ENCODE measurements at regions not wholly inside any gene's neighbourhood (a gene's known extent, or its start where the extent isn't known, plus 50 kb on each side); places are given as distances from the start of the nearest gene placed in this dataset.
A peak's percentile ranks its signal among the peaks of the same experiment; 100 is the strongest.

DNA sequence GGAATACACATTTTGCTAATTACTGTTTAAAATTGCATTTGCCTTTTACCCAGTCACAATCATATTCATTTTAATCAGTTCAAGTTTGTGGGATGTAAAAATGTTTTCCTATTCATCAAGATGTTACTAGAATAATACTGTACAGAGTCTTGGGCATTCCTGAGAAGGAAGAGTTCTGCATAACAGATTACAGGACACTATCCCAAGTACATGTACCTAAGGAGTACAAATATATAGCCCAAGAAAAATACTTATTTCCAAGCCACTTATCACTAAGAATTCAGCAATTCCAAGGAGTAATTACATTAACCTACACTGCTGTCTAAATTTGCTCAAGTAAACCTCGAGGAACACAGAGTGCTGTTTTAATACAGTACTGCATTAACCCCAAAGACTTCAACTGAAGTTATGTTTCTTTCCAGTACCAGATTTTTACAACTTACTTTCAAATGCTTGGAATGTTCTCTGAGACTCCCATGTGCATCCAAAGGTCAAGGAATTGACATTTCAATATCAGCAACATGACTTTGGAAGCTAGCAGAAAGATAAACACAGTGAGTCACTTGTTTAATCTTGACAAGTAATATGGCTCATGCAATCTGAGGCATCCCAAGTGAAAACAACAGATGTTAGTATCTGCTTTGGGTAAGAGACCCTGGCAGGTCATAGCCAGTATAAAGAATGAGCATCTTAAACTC lies 125.4 kb upstream of the BET1 start:
- H3K27ac ChIP-seq (ENCODE audit: low read depth in 2 of 2, low read length in 1 of 2) = peak overlapping the region; percentile 17 to 65; a peak in 2 of 4 replicates
- no peak overlapping the region for H3K4me3 ChIP-seq (ENCODE audit: low read depth in 2 of 2, low read length in 1 of 2)
- ChIA-PET CTCF (interaction anchor here (0.9 to 1.0 kb wide), 2 partner anchors 10 to 507 kb away, joined by 3 read pairs; no protein-coding TSS in a partner anchor), POLR2A (no interaction called here)
- H3K4me1 ChIP-seq (ENCODE audit: control insufficient read depth in 1 of 2, insufficient read depth in 2 of 2, low read depth in 1 of 2, low read length in 1 of 2) = peaks cover 0 to 3% of the 10 kb centered on the region in 2 experiments; a peak in 2 of 4 replicates
- H3K9me3 ChIP-seq = no peaks in the 10 kb centered on the region
- no peak overlapping the region for H2AFZ ChIP-seq (ENCODE audit: low read depth)
- H3K27me3 ChIP-seq (ENCODE audit: insufficient read depth) = no peaks in the 10 kb centered on the region
- no peak overlapping the region for H3K9ac ChIP-seq
- H3F3A ChIP-seq (replicated peaks; ENCODE audit: insufficient read depth) = no peaks in the 10 kb centered on the region
- no peaks in the 10 kb centered on the region for H3K9me2 ChIP-seq
- TF ChIP-seq, protein P1, sequence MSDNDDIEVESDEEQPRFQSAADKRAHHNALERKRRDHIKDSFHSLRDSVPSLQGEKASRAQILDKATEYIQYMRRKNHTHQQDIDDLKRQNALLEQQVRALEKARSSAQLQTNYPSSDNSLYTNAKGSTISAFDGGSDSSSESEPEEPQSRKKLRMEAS (IDR thresholded peaks at IDR 0.05; ENCODE audit: low read depth) = peak; percentile 81
- TF ChIP-seq ELF1 (IDR thresholded peaks at IDR 0.05) (0 out of 2 replicates have a peak, but pooled peaks have one; percentile 18), SIN3A (IDR thresholded peaks at IDR 0.05; ENCODE audit: borderline replicate concordance, low read depth, low read length) (no peak), NRF1 (IDR thresholded peaks at IDR 0.05; ENCODE audit: low read depth, low read length) (no peak), TAF1 (IDR thresholded peaks at IDR 0.05; ENCODE audit: borderline replicate concordance, low read depth, low read length) (no peak), YY1 (IDR thresholded peaks at IDR 0.05; ENCODE audit: low read depth) (no peak), POLR2AphosphoS5 (IDR thresholded peaks at IDR 0.05; ENCODE audit: low read depth, low read length) (peak; percentile 68; the same call in 1 of the 2 replicates), FOSL2 (IDR thresholded peaks at IDR 0.05; ENCODE audit: borderline replicate concordance, low read depth) (peak; percentile 91; the same call in 1 of the 2 replicates), RXRA (IDR thresholded peaks at IDR 0.05; ENCODE audit: borderline replicate concordance, low read depth) (peak; percentile 88), NFIC (IDR thresholded peaks at IDR 0.05; ENCODE audit: borderline replicate concordance) (peak; percentile 61), MEF2A (IDR thresholded peaks at IDR 0.05; ENCODE audit: borderline replicate concordance, low read depth) (peak; percentile 14; the same call in 1 of the 2 replicates), FOXM1 (IDR thresholded peaks at IDR 0.05; ENCODE audit: low read depth) (0 out of 2 replicates have a peak, but pooled peaks have one; percentile 41), RAD21 (IDR thresholded peaks at IDR 0.05; ENCODE audit: low read length) (no peak), RCOR1 (IDR thresholded peaks at IDR 0.05; ENCODE audit: low read length) (no peak), TEAD4 (IDR thresholded peaks at IDR 0.05; ENCODE audit: borderline replicate concordance, insufficient read depth) (peak; percentile 78; the same call in 1 of the 2 replicates), TCF12 (IDR thresholded peaks at IDR 0.05) (peak; percentile 97), EP300 (IDR thresholded peaks at IDR 0.05; ENCODE audit: borderline replicate concordance in 1 of 2, low read depth in 1 of 2, low read length in 1 of 2) (peak in 1 of 2 experiments; percentile 78; a peak in 2 of 4 replicates), JUND (IDR thresholded peaks at IDR 0.05) (peak; percentile 92), GABPA (IDR thresholded peaks at IDR 0.05; ENCODE audit: low read depth) (no peak)
- TF ChIP-seq, protein P2, sequence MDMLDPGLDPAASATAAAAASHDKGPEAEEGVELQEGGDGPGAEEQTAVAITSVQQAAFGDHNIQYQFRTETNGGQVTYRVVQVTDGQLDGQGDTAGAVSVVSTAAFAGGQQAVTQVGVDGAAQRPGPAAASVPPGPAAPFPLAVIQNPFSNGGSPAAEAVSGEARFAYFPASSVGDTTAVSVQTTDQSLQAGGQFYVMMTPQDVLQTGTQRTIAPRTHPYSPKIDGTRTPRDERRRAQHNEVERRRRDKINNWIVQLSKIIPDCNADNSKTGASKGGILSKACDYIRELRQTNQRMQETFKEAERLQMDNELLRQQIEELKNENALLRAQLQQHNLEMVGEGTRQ (IDR thresholded peaks at IDR 0.05; ENCODE audit: borderline replicate concordance, low read depth, low read length) = no peak
- TF ChIP-seq, protein P3, sequence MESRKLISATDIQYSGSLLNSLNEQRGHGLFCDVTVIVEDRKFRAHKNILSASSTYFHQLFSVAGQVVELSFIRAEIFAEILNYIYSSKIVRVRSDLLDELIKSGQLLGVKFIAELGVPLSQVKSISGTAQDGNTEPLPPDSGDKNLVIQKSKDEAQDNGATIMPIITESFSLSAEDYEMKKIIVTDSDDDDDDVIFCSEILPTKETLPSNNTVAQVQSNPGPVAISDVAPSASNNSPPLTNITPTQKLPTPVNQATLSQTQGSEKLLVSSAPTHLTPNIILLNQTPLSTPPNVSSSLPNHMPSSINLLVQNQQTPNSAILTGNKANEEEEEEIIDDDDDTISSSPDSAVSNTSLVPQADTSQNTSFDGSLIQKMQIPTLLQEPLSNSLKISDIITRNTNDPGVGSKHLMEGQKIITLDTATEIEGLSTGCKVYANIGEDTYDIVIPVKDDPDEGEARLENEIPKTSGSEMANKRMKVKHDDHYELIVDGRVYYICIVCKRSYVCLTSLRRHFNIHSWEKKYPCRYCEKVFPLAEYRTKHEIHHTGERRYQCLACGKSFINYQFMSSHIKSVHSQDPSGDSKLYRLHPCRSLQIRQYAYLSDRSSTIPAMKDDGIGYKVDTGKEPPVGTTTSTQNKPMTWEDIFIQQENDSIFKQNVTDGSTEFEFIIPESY (IDR thresholded peaks at IDR 0.05; ENCODE audit: borderline replicate concordance, low read depth) = 0 out of 2 replicates have a peak, but pooled peaks have one; percentile 64
- TF ChIP-seq, protein P4, sequence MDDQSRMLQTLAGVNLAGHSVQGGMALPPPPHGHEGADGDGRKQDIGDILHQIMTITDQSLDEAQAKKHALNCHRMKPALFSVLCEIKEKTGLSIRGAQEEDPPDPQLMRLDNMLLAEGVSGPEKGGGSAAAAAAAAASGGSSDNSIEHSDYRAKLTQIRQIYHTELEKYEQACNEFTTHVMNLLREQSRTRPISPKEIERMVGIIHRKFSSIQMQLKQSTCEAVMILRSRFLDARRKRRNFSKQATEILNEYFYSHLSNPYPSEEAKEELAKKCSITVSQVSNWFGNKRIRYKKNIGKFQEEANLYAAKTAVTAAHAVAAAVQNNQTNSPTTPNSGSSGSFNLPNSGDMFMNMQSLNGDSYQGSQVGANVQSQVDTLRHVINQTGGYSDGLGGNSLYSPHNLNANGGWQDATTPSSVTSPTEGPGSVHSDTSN (IDR thresholded peaks at IDR 0.05) = peak; percentile 92
- TF ChIP-seq, protein P5, sequence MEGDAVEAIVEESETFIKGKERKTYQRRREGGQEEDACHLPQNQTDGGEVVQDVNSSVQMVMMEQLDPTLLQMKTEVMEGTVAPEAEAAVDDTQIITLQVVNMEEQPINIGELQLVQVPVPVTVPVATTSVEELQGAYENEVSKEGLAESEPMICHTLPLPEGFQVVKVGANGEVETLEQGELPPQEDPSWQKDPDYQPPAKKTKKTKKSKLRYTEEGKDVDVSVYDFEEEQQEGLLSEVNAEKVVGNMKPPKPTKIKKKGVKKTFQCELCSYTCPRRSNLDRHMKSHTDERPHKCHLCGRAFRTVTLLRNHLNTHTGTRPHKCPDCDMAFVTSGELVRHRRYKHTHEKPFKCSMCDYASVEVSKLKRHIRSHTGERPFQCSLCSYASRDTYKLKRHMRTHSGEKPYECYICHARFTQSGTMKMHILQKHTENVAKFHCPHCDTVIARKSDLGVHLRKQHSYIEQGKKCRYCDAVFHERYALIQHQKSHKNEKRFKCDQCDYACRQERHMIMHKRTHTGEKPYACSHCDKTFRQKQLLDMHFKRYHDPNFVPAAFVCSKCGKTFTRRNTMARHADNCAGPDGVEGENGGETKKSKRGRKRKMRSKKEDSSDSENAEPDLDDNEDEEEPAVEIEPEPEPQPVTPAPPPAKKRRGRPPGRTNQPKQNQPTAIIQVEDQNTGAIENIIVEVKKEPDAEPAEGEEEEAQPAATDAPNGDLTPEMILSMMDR (IDR thresholded peaks at IDR 0.05) = no peak
- DNase-seq = no peak
- 61% methylated on average over 1 of the region's 1 CpG for WGBS (ENCODE audit: low lambda C conversion rate)
- no peak overlapping the region for H3K4me2 ChIP-seq
- no peaks in the 10 kb centered on the region for H3K79me2 ChIP-seq (ENCODE audit: insufficient read depth)
- no peaks in the 10 kb centered on the region for H4K20me1 ChIP-seq (ENCODE audit: insufficient read depth)
- H3K36me3 ChIP-seq (replicated peaks in 1 of 2; ENCODE audit: control insufficient read depth in 1 of 2, insufficient read depth in 2 of 2, low read length in 1 of 2) = no peaks in the 10 kb centered on the region

All from SK-N-SH (cell line).